ENCODE measurements at regions not wholly inside any gene's neighbourhood (a gene's known extent, or its start where the extent isn't known, plus 50 kb on each side); places are given as distances from the start of the nearest gene placed in this dataset.

DNA sequence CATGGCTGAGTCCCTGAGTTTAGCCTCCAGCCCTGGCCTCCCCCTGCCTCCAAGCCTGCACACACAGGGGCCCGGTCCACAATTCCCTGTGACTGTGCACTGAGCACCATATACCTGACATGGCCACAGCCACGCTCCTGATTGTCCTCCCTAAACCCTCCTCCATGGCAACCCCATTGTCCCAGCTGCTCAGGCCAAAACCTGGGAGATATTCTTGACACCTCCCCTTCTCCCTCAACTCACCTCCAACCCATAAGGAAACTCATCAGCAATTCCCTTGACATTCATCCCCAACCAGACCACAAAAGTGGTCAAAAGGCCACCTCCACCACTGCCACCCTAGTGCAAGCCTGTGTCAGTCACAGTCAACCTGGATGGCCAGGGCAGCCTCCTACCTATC lies 107.5 kb upstream of the MVB12B start:
- no peak for DNase-seq (ENCODE audit: low spot score in 2 of 2)
- H3K27ac ChIP-seq = no peak overlapping the region

DNA sequence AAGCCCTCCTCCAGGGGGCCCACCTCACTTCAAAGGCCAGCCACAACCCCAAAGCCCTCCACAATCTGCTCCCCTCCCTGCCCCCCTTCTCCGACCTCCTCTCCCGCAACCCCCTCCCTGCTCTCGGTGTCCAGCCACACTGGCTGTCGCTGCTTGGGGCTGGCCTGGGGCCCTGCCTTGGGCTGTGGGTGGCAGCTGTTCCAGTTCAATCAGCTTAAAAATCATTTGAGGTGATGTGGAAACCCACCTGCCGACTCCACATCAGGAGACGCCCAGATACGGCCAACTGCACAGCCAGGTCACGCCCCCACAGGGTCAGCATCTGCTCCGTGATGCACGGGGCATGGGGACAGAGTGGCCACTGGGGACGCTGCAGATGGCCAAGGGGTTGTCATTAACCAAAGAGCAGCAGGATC lies 107.0 kb upstream of the MVB12B start:
- TF ChIP-seq, protein P1, sequence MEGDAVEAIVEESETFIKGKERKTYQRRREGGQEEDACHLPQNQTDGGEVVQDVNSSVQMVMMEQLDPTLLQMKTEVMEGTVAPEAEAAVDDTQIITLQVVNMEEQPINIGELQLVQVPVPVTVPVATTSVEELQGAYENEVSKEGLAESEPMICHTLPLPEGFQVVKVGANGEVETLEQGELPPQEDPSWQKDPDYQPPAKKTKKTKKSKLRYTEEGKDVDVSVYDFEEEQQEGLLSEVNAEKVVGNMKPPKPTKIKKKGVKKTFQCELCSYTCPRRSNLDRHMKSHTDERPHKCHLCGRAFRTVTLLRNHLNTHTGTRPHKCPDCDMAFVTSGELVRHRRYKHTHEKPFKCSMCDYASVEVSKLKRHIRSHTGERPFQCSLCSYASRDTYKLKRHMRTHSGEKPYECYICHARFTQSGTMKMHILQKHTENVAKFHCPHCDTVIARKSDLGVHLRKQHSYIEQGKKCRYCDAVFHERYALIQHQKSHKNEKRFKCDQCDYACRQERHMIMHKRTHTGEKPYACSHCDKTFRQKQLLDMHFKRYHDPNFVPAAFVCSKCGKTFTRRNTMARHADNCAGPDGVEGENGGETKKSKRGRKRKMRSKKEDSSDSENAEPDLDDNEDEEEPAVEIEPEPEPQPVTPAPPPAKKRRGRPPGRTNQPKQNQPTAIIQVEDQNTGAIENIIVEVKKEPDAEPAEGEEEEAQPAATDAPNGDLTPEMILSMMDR (IDR thresholded peaks at IDR 0.05) = no peak
- no peak for TF ChIP-seq POLR2A (IDR thresholded peaks at IDR 0.05)
- no peak for TF ChIP-seq EP300 (IDR thresholded peaks at IDR 0.05)
- no peak for TF ChIP-seq POLR2AphosphoS5 (IDR thresholded peaks at IDR 0.05)
- Histone ChIP-seq H3K9me3 (no peaks in the 10 kb centered on the region), H3K27ac (no peak overlapping the region), H3K36me3 (no peaks in the 10 kb centered on the region), H3K4me1 (peaks cover 4% of the 10 kb centered on the region), H3K27me3 (peaks cover 65% of the 10 kb centered on the region), H3K4me3 (no peak overlapping the region)
- DNase-seq (ENCODE audit: low spot score in 2 of 2) = no peak
- 71% methylated on average over 11 of the region's 11 CpGs for WGBS

More for the DNA sequence above, 107.5 kb upstream of the MVB12B start:
- H3K4me3 ChIP-seq = no peak overlapping the region
- peaks cover 60% of the 10 kb centered on the region for H3K27me3 ChIP-seq
- peaks cover 4% of the 10 kb centered on the region for H3K4me1 ChIP-seq
- 92% methylated on average over 2 of the region's 2 CpGs for WGBS
- no peaks in the 10 kb centered on the region for H3K36me3 ChIP-seq
- no peaks in the 10 kb centered on the region for H3K9me3 ChIP-seq
- no peak for TF ChIP-seq POLR2A (IDR thresholded peaks at IDR 0.05)
- no peak for TF ChIP-seq EP300 (IDR thresholded peaks at IDR 0.05)
- TF ChIP-seq POLR2AphosphoS5 (IDR thresholded peaks at IDR 0.05) = no peak
- TF ChIP-seq, protein P1 (IDR thresholded peaks at IDR 0.05) = no peak

DNA sequence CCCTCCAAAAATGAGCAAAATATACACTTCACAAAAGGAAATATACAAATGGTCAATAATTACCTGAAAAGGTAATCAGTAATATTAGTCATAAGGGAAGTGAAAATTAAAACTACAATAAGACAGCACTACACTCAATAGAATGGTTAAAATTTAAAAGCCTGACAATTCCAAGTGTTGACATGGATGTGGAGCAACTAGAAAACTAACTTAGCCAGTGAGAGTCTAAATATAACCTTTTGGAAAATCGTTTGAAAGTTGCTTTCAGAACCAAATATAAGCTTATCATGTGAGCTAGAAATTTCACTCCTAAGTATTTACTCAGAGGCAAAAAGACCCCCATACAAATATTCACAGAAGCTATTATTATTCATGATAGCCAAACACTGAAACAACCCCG lies 105.1 kb upstream of the MVB12B start:
- H3K4me3 ChIP-seq = no peak overlapping the region
- H3K9me3 ChIP-seq = no peaks in the 10 kb centered on the region
- no peak for TF ChIP-seq EP300 (IDR thresholded peaks at IDR 0.05)
- TF ChIP-seq, protein P1 (IDR thresholded peaks at IDR 0.05) = no peak
- no peak for TF ChIP-seq POLR2AphosphoS5 (IDR thresholded peaks at IDR 0.05)
- TF ChIP-seq POLR2A (IDR thresholded peaks at IDR 0.05) = no peak
- peaks cover 78% of the 10 kb centered on the region for H3K27me3 ChIP-seq
- H3K4me1 ChIP-seq = peaks cover 4% of the 10 kb centered on the region
- no peaks in the 10 kb centered on the region for H3K36me3 ChIP-seq
- no peak overlapping the region for H3K27ac ChIP-seq
- DNase-seq (ENCODE audit: low spot score in 2 of 2) = no peak
- WGBS = 86% methylated on average over 2 of the region's 2 CpGs

DNA sequence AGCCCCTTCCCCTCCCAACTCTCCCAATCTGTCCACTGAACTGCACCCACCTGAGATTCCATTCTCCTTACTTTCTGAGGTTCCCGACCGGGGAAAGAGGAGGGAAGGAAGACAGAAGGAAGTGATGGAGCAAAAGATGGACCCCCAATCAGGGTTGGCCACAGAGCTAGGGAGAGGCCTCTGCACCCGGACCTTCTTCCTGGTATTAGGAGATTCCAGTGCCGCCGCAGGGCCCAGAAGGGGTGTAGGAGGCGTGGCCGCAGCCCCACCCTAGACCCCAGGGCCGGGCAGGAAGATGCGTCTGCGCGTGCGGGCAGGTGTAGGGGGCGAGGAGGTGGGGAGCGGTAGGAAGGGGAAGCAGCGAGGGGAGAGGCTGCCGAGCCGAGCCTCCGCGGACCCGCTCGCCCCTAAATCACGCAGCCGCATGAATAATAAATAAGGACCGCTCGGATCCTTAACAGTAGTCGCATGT lies 104.2 kb upstream of the MVB12B start:
- Histone ChIP-seq H3K9me3 (no peaks in the 10 kb centered on the region), H3K4me3 (no peak overlapping the region), H3K36me3 (no peaks in the 10 kb centered on the region), H3K27ac (no peak overlapping the region), H3K4me1 (peaks cover 4% of the 10 kb centered on the region), H3K27me3 (peaks cover 87% of the 10 kb centered on the region)
- no peak for TF ChIP-seq EP300 (IDR thresholded peaks at IDR 0.05)
- TF ChIP-seq POLR2AphosphoS5 (IDR thresholded peaks at IDR 0.05) = no peak
- no peak for TF ChIP-seq POLR2A (IDR thresholded peaks at IDR 0.05)
- TF ChIP-seq, protein P1 (IDR thresholded peaks at IDR 0.05) = no peak
- DNase-seq (ENCODE audit: low spot score in 2 of 2) = no peak
- WGBS = 12% methylated on average over 26 of the region's 26 CpGs

DNA sequence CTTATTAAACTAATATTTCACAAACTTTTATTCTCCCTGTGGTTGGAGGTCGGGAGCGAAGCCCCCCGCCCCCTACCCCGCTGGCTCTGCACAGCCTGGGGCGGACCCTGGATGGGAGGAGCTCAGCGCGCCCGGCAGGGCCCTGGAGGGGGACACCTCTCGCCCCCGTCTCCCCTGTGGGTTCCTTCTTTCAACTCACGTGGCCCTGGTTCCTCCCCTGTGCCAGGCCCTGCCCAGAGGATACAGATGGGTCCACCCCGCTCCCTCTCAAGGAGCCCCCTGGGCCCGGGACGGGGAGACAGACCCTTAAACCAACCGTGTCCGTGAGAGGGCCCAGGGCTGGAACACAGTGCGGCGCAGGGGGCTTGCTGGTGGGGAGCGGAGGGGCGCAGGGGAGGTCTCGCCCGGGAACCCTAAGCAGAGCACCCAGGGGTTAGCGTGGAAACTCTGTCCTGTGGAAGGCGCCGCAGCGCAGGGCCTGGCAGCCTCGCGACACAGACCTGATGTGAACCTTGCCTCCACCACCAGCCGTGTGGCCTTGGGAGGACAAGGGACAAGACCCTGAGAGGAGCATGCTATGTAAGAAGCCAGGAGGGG lies 103.7 kb upstream of the MVB12B start:
- TF ChIP-seq POLR2AphosphoS5 (IDR thresholded peaks at IDR 0.05) = no peak
- TF ChIP-seq, protein P1 (IDR thresholded peaks at IDR 0.05) = no peak
- no peak for TF ChIP-seq POLR2A (IDR thresholded peaks at IDR 0.05)
- TF ChIP-seq EP300 (IDR thresholded peaks at IDR 0.05) = no peak
- Histone ChIP-seq H3K4me1 (peaks cover 4% of the 10 kb centered on the region), H3K36me3 (no peaks in the 10 kb centered on the region), H3K4me3 (no peak overlapping the region), H3K27ac (no peak overlapping the region), H3K27me3 (peaks cover 92% of the 10 kb centered on the region), H3K9me3 (no peaks in the 10 kb centered on the region)
- DNase-seq (ENCODE audit: low spot score in 2 of 2) = no peak
- WGBS = 70% methylated on average over 2 of the region's 29 CpGs

Data from suprapubic skin (tissue), 4 donors.